ENCODE measurements at regions not wholly inside any gene's neighbourhood (a gene's known extent, or its start where the extent isn't known, plus 50 kb on each side); places are given as distances from the start of the nearest gene placed in this dataset.

GRCh38 chr11:97722065-97722464 lies 1298.7 kb upstream of the CNTN5 start:
- Histone ChIP-seq H3K36me3 (ENCODE audit: control insufficient read depth in 2 of 2, insufficient read depth in 2 of 2, low read length in 1 of 2) (no peaks in the 10 kb centered on the region), H3K4me3 (ENCODE audit: low read length in 2 of 2) (no peak overlapping the region), H3K27me3 (ENCODE audit: control insufficient read depth in 2 of 2, insufficient read depth in 1 of 2, low read length in 1 of 2) (no peaks in the 10 kb centered on the region), H3K27ac (ENCODE audit: low read depth in 1 of 2, low read length in 1 of 2) (no peak overlapping the region), H3K4me1 (ENCODE audit: control insufficient read depth in 2 of 2, insufficient read depth in 2 of 2, low read length in 2 of 2) (no peaks in the 10 kb centered on the region), H3K9me3 (ENCODE audit: control insufficient read depth in 2 of 2, insufficient read depth in 1 of 2, low read length in 1 of 2) (peaks cover 0 to 10% of the 10 kb centered on the region in 2 donors)
- no peak for DNase-seq (ENCODE audit: low read depth in 6 of 9, low spot score in 9 of 9)
- WGBS, result 100% methylated on average over 1 of the region's 1 CpG

GRCh38 chr11:97722721-97723120 lies 1298.0 kb upstream of the CNTN5 start:
- H3K4me3 ChIP-seq (ENCODE audit: low read length in 2 of 2), result no peak overlapping the region
- 100% methylated on average over 1 of the region's 1 CpG for WGBS
- no peaks in the 10 kb centered on the region for H3K4me1 ChIP-seq (ENCODE audit: control insufficient read depth in 2 of 2, insufficient read depth in 2 of 2, low read length in 2 of 2)
- H3K36me3 ChIP-seq (ENCODE audit: control insufficient read depth in 2 of 2, insufficient read depth in 2 of 2, low read length in 1 of 2), result no peaks in the 10 kb centered on the region
- H3K27me3 ChIP-seq (ENCODE audit: control insufficient read depth in 2 of 2, insufficient read depth in 1 of 2, low read length in 1 of 2), result no peaks in the 10 kb centered on the region
- peaks cover 0 to 4% of the 10 kb centered on the region in 2 donors for H3K9me3 ChIP-seq (ENCODE audit: control insufficient read depth in 2 of 2, insufficient read depth in 1 of 2, low read length in 1 of 2)
- H3K27ac ChIP-seq (ENCODE audit: low read depth in 1 of 2, low read length in 1 of 2), result no peak overlapping the region
- no peak for DNase-seq (ENCODE audit: low read depth in 6 of 9, low spot score in 9 of 9)

GRCh38 chr11:97729546-97730272 lies 1291.0 kb upstream of the CNTN5 start:
- Histone ChIP-seq H3K4me3 (ENCODE audit: low read length in 2 of 2) (no peak overlapping the region), H3K27ac (ENCODE audit: low read depth in 1 of 2, low read length in 1 of 2) (no peak overlapping the region), H3K9me3 (ENCODE audit: control insufficient read depth in 2 of 2, insufficient read depth in 1 of 2, low read length in 1 of 2) (no peaks in the 10 kb centered on the region), H3K4me1 (ENCODE audit: control insufficient read depth in 2 of 2, insufficient read depth in 2 of 2, low read length in 2 of 2) (no peaks in the 10 kb centered on the region), H3K36me3 (ENCODE audit: control insufficient read depth in 2 of 2, insufficient read depth in 2 of 2, low read length in 1 of 2) (no peaks in the 10 kb centered on the region), H3K27me3 (ENCODE audit: control insufficient read depth in 2 of 2, insufficient read depth in 1 of 2, low read length in 1 of 2) (no peaks in the 10 kb centered on the region)
- 80% methylated on average over 4 of the region's 4 CpGs for WGBS
- no peak for DNase-seq (ENCODE audit: low read depth in 6 of 9, low spot score in 9 of 9)

GRCh38 chr11:97732011-97732632 lies 1288.6 kb upstream of the CNTN5 start:
- Histone ChIP-seq H3K9me3 (ENCODE audit: control insufficient read depth in 2 of 2, insufficient read depth in 1 of 2, low read length in 1 of 2) (no peaks in the 10 kb centered on the region), H3K4me3 (ENCODE audit: low read length in 2 of 2) (no peak overlapping the region), H3K36me3 (ENCODE audit: control insufficient read depth in 2 of 2, insufficient read depth in 2 of 2, low read length in 1 of 2) (no peaks in the 10 kb centered on the region), H3K4me1 (ENCODE audit: control insufficient read depth in 2 of 2, insufficient read depth in 2 of 2, low read length in 2 of 2) (no peaks in the 10 kb centered on the region), H3K27ac (ENCODE audit: low read depth in 1 of 2, low read length in 1 of 2) (no peak overlapping the region), H3K27me3 (ENCODE audit: control insufficient read depth in 2 of 2, insufficient read depth in 1 of 2, low read length in 1 of 2) (no peaks in the 10 kb centered on the region)
- no peak for DNase-seq (ENCODE audit: low read depth in 6 of 9, low spot score in 9 of 9)
- WGBS, result 88% methylated on average over 1 of the region's 1 CpG

- no peak overlapping the region for H3K27ac ChIP-seq (ENCODE audit: low read depth in 1 of 2, low read length in 1 of 2)
- H3K27me3 ChIP-seq (ENCODE audit: control insufficient read depth in 2 of 2, insufficient read depth in 1 of 2, low read length in 1 of 2), result no peaks in the 10 kb centered on the region
- no peak for DNase-seq (ENCODE audit: low read depth in 6 of 9, low spot score in 9 of 9)
- H3K9me3 ChIP-seq (ENCODE audit: control insufficient read depth in 2 of 2, insufficient read depth in 1 of 2, low read length in 1 of 2), result peaks cover 0 to 4% of the 10 kb centered on the region in 2 donors
- no peaks in the 10 kb centered on the region for H3K4me1 ChIP-seq (ENCODE audit: control insufficient read depth in 2 of 2, insufficient read depth in 2 of 2, low read length in 2 of 2)
- WGBS, result 94% methylated on average over 2 of the region's 2 CpGs
- H3K4me3 ChIP-seq (ENCODE audit: low read length in 2 of 2), result no peak overlapping the region
- H3K36me3 ChIP-seq (ENCODE audit: control insufficient read depth in 2 of 2, insufficient read depth in 2 of 2, low read length in 1 of 2), result no peaks in the 10 kb centered on the region
These were observed 1282.0 kb upstream of the CNTN5 start for GRCh38 chr11:97738751-97739150.

GRCh38 chr11:97739932-97740800 lies 1280.6 kb upstream of the CNTN5 start:
- Histone ChIP-seq H3K4me1 (ENCODE audit: control insufficient read depth in 2 of 2, insufficient read depth in 2 of 2, low read length in 2 of 2) (no peaks in the 10 kb centered on the region), H3K27ac (ENCODE audit: low read depth in 1 of 2, low read length in 1 of 2) (no peak overlapping the region), H3K9me3 (ENCODE audit: control insufficient read depth in 2 of 2, insufficient read depth in 1 of 2, low read length in 1 of 2) (peaks cover 0 to 10% of the 10 kb centered on the region in 2 donors), H3K36me3 (ENCODE audit: control insufficient read depth in 2 of 2, insufficient read depth in 2 of 2, low read length in 1 of 2) (no peaks in the 10 kb centered on the region), H3K4me3 (ENCODE audit: low read length in 2 of 2) (no peak overlapping the region), H3K27me3 (ENCODE audit: control insufficient read depth in 2 of 2, insufficient read depth in 1 of 2, low read length in 1 of 2) (no peaks in the 10 kb centered on the region)
- WGBS, result 92% methylated on average over 4 of the region's 4 CpGs
- DNase-seq (ENCODE audit: low read depth in 6 of 9, low spot score in 9 of 9), result no peak

GRCh38 chr11:97740801-97741151 lies 1280.0 kb upstream of the CNTN5 start:
- Histone ChIP-seq H3K27ac (ENCODE audit: low read depth in 1 of 2, low read length in 1 of 2) (no peak overlapping the region), H3K4me1 (ENCODE audit: control insufficient read depth in 2 of 2, insufficient read depth in 2 of 2, low read length in 2 of 2) (no peaks in the 10 kb centered on the region), H3K4me3 (ENCODE audit: low read length in 2 of 2) (no peak overlapping the region), H3K9me3 (ENCODE audit: control insufficient read depth in 2 of 2, insufficient read depth in 1 of 2, low read length in 1 of 2) (peaks cover 0 to 15% of the 10 kb centered on the region in 2 donors), H3K27me3 (ENCODE audit: control insufficient read depth in 2 of 2, insufficient read depth in 1 of 2, low read length in 1 of 2) (no peaks in the 10 kb centered on the region), H3K36me3 (ENCODE audit: control insufficient read depth in 2 of 2, insufficient read depth in 2 of 2, low read length in 1 of 2) (no peaks in the 10 kb centered on the region)
- DNase-seq (ENCODE audit: low read depth in 6 of 9, low spot score in 9 of 9), result no peak
- 91% methylated on average over 1 of the region's 1 CpG for WGBS

- no peak overlapping the region for H3K27ac ChIP-seq (ENCODE audit: low read depth in 1 of 2, low read length in 1 of 2)
- no peak for DNase-seq (ENCODE audit: low read depth in 6 of 9, low spot score in 9 of 9)
- H3K4me1 ChIP-seq (ENCODE audit: control insufficient read depth in 2 of 2, insufficient read depth in 2 of 2, low read length in 2 of 2), result no peaks in the 10 kb centered on the region
- WGBS, result 78% methylated on average over 3 of the region's 3 CpGs
- no peaks in the 10 kb centered on the region for H3K36me3 ChIP-seq (ENCODE audit: control insufficient read depth in 2 of 2, insufficient read depth in 2 of 2, low read length in 1 of 2)
- H3K4me3 ChIP-seq (ENCODE audit: low read length in 2 of 2), result no peak overlapping the region
- no peaks in the 10 kb centered on the region for H3K27me3 ChIP-seq (ENCODE audit: control insufficient read depth in 2 of 2, insufficient read depth in 1 of 2, low read length in 1 of 2)
- peaks cover 0 to 18% of the 10 kb centered on the region in 2 donors for H3K9me3 ChIP-seq (ENCODE audit: control insufficient read depth in 2 of 2, insufficient read depth in 1 of 2, low read length in 1 of 2)
These were observed 1278.0 kb upstream of the CNTN5 start for GRCh38 chr11:97742717-97743116.

GRCh38 chr11:97743205-97743742 lies 1277.5 kb upstream of the CNTN5 start:
- Histone ChIP-seq H3K9me3 (ENCODE audit: control insufficient read depth in 2 of 2, insufficient read depth in 1 of 2, low read length in 1 of 2) (peaks cover 0 to 18% of the 10 kb centered on the region in 2 donors), H3K27ac (ENCODE audit: low read depth in 1 of 2, low read length in 1 of 2) (no peak overlapping the region), H3K4me1 (ENCODE audit: control insufficient read depth in 2 of 2, insufficient read depth in 2 of 2, low read length in 2 of 2) (no peaks in the 10 kb centered on the region), H3K4me3 (ENCODE audit: low read length in 2 of 2) (no peak overlapping the region), H3K27me3 (ENCODE audit: control insufficient read depth in 2 of 2, insufficient read depth in 1 of 2, low read length in 1 of 2) (no peaks in the 10 kb centered on the region), H3K36me3 (ENCODE audit: control insufficient read depth in 2 of 2, insufficient read depth in 2 of 2, low read length in 1 of 2) (no peaks in the 10 kb centered on the region)
- WGBS, result 94% methylated on average over 3 of the region's 3 CpGs
- no peak for DNase-seq (ENCODE audit: low read depth in 6 of 9, low spot score in 9 of 9)
